Loucy (cell line): ENCODE measurements at regions not wholly inside any gene's neighbourhood (a gene's known extent, or its start where the extent isn't known, plus 50 kb on each side); places are given as distances from the start of the nearest gene placed in this dataset.

Experiments
- CTCF ChIP-seq: fragments of 200-600 bp; sonication (generic); conservative IDR thresholded peaks from 2 replicates; pipeline ENCODE4 v1.5.1; 2014; ENCODE audit warnings: mild to moderate bottlenecking, antibody characterized with exemption, low read length
- EZH2phosphoT487 ChIP-seq: fragments of 200-600 bp; IDR thresholded peaks from 2 replicates; pipeline ENCODE4 v1.6.1; 2018; ENCODE audit warnings: antibody characterized with exemption, mild to moderate bottlenecking, moderate library complexity, borderline replicate concordance

- no peak for TF ChIP-seq CTCF
- no peak for TF ChIP-seq EZH2phosphoT487
Observed at GRCh38 chr13:26966701-26967080, 204.9 kb downstream of the USP12 start.
